NCI-H2196 treated with DMSO at 0.1 percent for 48 hours (cell line): ENCODE measurements at regions not wholly inside any gene's neighbourhood (a gene's known extent, or its start where the extent isn't known, plus 50 kb on each side); places are given as distances from the start of the nearest gene placed in this dataset.
"Not testable (repeated sequence)": the region's sequence is repeated elsewhere in the genome, so short reads cannot be mapped to it uniquely, and the experiment has no call there.

Source experiments
- DNase-seq: peaks from one replicate; lab custom pipeline; 2025; ENCODE audit not compliant: unreplicated experiment; lab: John Stamatoyannopoulos, UW

GRCh38 chr12:87430444-87430843, 598.8 kb downstream of the C12orf50 start:
- no peak for DNase-seq

DNA sequence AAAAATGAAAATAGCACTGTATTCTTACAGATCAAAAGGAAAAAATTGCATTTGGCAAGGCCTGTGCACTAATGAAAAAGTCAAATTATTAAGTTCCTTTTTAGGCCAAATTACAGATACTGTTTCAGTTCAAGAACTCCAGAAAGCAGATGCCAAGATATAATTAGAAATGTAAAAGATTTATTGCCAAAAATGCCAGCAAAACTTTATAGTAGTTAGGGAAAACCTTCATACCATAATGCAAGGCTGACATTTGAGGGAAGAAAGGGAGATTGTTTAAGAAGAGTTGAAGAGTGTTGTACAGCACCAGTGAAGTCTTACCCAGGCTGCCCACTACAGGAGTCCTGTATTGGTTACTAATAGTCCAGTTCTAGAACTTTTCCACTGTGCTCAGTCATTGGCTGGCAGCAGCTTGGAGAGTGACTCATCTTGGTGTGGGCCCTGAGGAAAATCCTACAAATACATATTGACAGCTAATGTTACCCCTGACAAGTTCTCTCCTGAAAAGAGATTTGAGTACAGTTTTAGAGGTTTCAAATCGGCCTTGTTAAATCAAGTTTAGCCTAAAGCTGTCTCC, 600.4 kb downstream of the C12orf50 start:
- no peak for DNase-seq

- DNase-seq = no peak
These were observed 601.4 kb downstream of the C12orf50 start for GRCh38 chr12:87427770-87428169.

DNA sequence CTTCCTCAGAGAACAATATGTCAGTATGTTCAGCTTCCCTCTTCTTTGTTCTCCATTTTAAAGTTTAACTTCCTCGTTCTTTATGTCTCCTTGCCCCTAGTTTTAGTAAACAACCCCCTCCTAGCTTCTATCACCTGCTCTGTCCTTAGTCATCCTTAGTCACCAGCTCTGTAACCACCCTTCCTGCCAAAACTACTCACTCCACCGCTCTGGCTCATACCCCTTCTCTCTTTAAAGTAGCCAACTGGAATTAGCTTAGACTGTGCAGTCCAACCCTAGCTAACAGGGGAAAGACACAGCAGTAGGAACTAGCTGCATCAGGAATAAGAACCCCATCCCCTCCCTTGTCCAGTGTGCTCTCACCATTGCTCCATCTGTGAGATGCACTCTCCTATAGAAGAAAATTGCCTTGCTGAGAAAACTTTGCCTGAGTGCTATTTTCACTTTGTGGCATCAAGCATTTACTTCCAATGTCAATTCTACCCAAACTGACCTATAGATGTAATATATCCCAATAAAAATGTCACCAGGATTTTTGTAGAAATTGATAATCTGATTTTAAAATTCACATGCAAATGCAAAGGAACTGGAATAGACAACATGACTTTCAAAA, 603.2 kb downstream of the C12orf50 start:
- no peak for DNase-seq

DNA sequence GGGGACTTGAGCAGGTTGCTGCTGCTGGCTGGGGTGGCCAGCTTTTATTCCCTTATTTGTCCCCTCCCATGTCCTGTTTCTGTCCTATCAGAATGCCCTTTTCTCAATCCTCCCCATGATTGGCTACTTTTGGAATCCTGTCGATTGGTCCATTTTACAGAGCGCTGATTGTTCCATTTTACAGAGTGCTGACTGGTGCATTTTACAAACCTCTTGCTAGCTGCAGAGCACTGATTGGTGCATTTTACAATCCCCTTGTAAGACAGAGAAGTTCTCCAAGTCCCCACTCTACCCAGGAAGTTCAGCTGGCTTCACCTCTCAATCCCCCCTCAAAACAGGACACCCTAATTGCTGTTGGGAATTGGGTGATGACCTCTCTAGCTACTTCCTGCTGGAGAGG, 608.0 kb downstream of the C12orf50 start:
- DNase-seq = not testable (repeated sequence)

GRCh38 chr12:87413784-87414183, 615.4 kb downstream of the C12orf50 start:
- DNase-seq = no peak

GRCh38 chr12:87406926-87407325, 622.3 kb downstream of the C12orf50 start:
- DNase-seq = no peak

GRCh38 chr12:87405918-87406317, 623.3 kb downstream of the C12orf50 start:
- no peak for DNase-seq

GRCh38 chr12:87394168-87394567, 635.0 kb downstream of the C12orf50 start:
- DNase-seq = not testable (repeated sequence)

- no peak for DNase-seq
These were observed 640.8 kb downstream of the C12orf50 start for GRCh38 chr12:87388376-87388775.

DNA sequence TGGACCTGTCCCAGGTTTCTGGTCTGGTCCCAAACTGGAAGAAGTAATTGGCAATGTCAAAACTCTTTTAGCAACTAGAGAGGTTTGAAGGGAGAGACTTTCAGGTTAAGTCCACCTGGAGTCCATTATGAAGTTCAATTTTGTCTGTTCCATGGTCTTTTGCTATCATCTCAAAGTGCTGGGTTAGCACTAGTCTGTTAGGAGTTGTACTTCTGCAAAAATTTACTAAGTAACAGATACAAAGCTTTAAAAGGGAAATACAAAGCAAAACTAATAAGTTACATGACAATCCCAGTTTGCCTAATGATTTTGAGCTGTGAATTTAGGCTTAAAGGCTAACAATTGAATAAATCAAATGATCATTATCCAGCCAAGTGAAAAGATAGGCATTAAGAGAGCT, 643.9 kb downstream of the C12orf50 start:
- no peak for DNase-seq

- DNase-seq = no peak
These were observed 645.0 kb downstream of the C12orf50 start for GRCh38 chr12:87384226-87384625.

DNA sequence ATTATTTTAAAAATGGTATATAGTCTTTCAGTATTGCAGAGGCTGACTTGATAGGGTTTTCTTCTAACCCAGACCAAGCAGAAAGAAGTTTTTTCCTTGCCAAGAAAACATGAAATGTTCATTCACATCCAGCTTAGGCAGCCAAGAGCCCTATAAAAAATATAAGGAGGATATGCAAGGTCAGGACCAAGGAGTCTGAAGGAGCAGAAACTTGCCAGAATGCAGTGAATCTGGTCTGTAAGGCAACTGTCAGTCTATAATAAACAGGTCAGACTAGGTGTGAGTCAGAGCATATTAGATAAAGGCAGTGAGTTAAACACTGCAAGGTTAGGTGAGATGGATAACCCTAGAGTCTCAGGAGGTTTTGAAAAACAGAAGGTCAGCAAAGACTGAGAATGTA, 645.5 kb downstream of the C12orf50 start:
- DNase-seq = no peak

- DNase-seq = no peak
These were observed 646.1 kb downstream of the C12orf50 start for GRCh38 chr12:87382959-87383566.

GRCh38 chr12:87382436-87382835, 646.8 kb downstream of the C12orf50 start:
- no peak for DNase-seq

- DNase-seq = no peak
These were observed 647.5 kb downstream of the C12orf50 start for GRCh38 chr12:87381742-87382141.

- no peak for DNase-seq
These were observed 650.7 kb downstream of the C12orf50 start for GRCh38 chr12:87378526-87378925.

- no peak for DNase-seq
These were observed 652.5 kb downstream of the C12orf50 start for GRCh38 chr12:87376722-87377121.

GRCh38 chr12:87369161-87369560, 660.0 kb downstream of the C12orf50 start:
- DNase-seq = no peak

DNA sequence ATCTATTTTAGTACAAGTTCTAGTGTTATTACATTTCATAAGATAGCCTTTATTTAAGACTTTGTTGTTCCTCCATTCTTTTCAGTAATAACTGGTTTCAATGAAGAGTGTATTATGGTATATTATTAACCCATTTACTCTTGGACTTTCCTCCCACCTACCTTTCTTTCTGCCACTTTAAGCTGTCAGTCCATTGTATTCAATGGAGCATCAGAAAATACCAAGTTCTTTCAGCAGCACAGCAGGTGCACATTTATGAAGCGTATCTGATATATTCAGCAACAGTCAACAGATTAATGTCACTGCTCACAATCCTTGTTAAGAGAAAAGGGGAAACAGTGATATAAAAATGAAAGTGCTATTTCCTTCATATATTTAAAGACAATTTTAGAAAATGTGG, 660.9 kb downstream of the C12orf50 start:
- DNase-seq = no peak

- DNase-seq = no peak
These were observed 663.8 kb downstream of the C12orf50 start for GRCh38 chr12:87365423-87365822.

DNA sequence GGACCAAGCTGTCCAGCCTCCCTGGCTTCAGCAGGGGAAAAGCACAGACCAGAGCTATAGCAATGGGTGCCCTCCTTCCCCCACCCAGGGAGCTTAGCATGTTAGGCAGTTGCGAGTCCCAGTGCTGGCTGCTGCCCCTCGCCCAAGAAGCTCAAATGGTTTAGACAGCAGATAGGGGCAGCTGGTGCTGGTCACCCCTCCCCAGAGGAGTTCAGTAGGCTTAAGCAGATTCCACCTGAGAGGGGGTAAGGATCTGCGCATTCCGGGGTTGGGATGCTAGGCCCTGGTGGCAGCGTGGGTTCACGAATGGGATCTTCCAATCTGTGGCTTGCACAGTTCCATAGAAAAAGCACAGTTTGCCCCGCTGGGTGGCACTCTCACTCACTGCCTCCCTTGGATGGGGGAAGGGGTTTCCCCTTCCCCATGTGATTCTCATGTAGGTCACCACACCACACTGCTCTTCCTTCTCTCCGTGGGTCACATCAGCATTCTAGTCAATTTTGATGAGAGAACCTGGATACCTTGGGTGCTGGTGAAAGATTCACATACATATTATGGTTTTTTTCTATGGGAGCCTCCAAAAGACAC, 665.6 kb downstream of the C12orf50 start:
- DNase-seq = no peak
